ENCODE measurements at regions not wholly inside any gene's neighbourhood (a gene's known extent, or its start where the extent isn't known, plus 50 kb on each side); places are given as distances from the start of the nearest gene placed in this dataset.

DNA sequence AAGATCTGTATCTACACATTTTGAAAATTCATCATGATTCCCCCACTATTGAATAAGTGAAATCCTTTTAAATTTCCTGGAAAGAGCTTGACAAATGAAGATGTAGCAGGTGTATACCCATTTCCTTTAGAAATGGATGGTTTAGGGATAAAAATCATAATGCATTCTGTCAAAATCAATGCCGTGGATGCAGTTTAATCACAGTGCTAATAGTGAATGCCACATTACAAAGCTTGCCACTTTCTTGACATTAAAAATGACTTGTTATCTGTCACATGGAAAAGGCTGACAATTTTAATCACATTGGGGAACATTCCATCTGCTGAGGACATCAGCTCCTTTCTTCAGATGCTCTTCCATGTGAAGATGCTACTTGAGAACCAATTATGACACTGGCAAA, 229.6 kb downstream of the GPAM start:
- no peak for DNase-seq

DNA sequence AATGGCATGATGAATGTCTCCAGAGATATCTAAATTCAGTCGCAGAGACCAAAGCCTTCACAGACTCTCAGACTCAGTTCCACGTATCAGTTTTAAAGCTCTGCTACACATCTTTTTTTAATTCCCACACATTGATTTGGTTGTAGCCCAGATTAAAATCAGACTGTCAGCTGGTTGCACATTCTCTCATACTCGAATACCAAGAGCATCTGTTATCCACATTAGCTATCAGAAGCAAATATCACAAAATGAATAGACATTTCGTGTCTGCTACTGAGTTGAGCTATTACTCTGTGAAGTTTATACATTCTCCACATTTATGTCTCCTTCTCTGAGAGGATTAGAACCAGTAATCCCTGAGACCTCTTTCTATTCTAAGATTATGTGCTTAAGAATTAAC, 229.2 kb downstream of the GPAM start:
- no peak for DNase-seq

DNA sequence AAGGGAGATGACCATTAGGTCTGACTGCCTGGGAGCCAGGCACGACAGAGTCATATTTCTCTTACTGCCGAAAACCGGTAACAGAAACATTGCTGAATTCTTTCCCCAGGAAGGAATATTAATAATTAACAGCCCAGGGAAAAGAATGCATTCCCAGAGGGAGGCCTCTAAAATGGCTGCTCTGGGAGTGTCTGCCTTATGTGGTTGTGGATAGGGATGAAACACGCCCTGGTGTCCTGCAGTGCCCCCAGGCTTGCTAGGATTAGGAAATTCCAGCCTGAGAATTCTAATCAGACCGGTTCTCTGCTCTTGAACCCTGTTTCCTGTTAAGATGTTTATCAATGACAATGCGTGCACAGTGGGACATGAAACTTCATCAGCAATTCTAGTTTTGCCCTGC, 226.7 kb downstream of the GPAM start:
- no peak for DNase-seq

DNA sequence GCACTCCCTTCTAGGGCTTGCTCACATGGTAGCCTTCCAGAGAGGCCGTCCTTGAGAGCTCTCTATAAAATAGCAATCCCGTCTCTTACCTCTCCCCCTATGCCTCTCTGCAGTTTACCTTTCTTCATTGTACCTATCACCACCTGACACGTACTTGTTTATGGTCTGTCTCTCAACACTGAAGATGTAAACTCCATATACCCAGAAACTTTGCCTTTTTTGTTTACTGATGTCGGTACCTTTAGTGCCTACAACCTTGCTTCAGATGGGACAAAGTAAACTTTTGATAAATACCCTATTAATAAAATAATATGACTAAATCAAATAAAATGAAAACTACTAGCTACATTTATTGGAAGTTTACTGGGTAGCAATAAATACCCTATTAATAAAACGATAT, 220.6 kb downstream of the GPAM start:
- DNase-seq, result no peak

DNA sequence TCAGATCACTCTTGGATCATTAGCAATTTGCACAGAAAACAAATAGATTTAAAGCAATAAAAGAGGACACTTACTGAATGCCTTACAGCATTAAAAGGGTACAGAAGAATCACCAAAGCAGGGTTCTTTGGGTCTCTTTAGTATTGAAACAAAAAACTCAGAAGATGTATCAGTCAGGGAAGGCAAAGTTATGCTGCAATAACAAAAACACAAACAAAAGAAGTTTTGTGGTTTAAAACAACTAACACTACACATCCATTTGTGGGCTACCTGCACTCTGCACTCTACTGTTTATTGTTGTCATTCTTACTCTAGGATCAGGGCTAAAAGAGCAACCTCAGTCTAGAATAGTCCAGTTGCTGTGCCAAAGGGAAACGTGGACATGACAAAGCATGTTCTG, 216.4 kb downstream of the GPAM start:
- no peak for DNase-seq

DNA sequence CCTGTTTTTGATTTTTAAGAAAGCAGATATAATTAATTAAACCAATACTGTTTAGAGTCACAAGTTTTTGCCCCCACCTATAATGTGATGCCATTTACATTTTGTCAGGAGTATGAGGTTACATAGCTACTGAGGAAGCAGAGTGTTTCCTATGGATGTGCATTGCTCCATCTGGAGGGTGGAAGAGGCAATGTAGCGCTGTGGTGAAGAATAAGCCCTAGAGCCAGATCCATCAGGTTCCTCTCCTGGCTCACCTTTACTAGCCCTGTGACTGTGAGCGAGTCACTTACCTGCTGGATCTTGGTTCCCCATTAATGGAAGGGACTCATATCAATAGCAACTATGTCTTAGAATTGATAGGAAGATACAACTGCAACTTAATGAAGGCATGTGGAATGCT, 216.0 kb downstream of the GPAM start:
- no peak for DNase-seq

DNA sequence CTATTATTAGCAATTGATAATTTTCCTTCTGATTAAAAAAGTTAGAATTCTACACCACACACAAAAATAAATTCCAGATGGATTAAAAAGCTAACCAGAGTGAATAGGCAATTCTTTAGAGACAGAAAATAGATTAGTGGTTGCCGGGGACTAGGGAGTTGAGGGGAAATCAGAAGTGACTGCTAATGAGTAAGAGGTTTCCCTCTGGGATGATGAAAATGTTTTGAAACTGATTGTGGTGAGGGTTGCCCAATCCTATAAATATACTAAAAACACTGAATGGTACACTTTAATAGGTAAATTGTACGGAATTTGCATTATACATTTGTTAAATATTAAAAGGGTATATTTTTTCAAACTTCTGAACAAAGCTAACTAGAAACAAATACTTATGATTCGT, 214.9 kb downstream of the GPAM start:
- DNase-seq, result no peak

DNA sequence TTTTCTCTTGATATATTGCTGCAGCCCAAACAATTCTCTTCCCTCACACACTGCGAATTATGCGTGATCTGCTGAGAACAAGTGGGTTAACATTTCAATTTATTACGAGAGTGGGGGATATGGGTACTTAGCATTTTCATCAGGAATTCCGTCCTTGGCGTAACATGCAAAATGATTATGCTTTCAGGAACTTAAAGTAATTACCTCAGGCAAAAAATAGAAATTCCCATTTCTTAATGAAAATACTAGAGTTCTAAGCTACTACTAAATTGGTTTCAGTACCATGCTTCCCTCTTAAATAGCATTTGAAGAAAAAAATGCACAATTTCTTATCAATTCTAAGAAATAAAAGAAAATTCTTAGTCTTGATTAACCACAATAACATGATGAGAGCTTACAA, 213.5 kb downstream of the GPAM start:
- no peak for DNase-seq

DNA sequence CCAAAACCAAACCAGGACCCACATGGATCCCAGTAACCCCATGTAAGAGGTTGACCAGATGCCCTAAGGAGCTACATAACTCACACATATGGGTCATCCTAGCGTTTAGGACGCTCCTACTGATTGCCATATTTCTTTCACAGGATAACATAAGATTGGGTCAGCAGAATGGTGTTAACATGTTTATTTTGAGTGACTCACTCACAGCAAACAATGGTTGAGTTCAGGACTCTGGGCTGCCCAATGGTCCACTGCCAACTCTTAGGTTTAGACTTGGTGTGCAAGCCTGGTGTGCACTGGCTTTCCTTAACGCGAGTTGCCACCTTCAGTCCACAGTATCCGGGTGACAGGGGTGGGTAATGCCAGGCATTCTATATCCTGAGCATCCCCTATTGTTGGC, 211.5 kb downstream of the GPAM start:
- DNase-seq, result no peak

DNA sequence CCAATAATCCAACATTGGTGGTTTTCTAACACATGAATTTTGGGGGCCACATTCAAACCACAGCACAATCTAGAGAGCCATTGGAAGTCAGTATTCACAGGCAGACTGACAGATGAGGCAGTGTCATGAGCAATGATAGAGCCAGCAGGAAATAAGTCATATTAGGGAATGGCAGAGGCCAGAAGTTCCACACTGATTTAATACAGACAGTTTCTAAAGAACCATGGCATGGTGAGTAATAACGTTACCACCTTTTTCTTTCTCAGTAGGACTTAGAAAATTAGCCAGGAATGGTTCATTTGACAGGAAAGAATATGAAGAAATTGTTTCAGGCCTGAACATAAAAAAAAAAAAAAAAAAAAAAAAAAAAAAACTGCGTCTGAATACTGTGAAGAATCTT, 210.3 kb downstream of the GPAM start:
- no peak for DNase-seq

DNA sequence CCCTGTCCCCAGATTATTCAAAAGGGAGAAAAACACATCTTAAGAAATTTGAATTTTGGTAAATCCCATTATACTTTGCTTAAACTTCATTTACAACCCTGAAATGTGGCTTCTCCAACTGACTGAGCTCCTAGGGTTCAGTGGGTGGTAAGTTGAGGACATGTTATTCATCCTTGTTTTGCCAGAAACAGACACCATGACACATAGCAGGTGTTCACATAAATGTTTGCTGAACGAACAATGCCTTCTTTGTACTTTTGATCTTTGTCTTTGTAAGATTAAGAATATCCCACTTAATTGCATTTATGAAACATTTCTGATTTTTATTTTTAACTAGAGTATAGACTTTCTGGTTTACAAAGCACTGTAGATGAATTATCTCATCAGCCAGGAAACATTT, 209.7 kb downstream of the GPAM start:
- DNase-seq, result no peak

DNA sequence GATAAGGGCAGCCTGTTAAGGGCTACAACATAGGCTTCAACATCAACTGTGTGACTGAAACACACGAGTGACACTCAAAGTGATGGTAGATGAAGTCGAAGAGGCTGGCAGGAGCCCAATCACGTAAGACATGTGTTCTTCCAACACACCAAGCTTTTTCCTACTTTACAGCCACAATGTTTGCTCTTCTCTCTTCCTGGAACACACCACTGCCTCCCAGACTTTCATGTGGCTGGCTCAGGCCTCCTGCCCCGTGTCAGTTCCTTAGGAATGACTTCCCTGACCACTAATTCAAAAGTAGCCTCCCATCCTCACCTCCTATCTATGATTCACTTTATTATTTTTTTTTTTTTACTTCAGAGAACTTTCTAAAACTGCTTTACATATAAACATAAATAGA, 209.2 kb downstream of the GPAM start:
- DNase-seq, result no peak

DNA sequence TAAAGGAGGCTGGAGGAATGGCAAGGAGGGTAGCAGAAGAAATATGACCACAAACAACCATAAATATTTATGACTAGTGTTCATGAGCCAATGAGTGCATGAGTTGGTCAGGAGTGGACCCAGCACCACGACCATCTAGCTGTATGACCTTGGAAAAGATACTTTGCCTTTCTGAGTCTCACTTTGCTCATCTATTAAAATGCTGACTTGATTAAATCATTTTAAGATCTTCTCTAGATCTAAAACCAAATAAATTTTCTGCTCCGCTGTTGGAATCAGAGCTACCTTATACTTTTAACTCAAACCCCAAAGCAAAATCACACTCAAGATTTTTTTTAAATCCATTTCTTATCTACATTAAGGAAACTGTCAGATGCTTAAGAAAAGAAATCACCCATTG, 207.0 kb downstream of the GPAM start:
- DNase-seq, result no peak

DNA sequence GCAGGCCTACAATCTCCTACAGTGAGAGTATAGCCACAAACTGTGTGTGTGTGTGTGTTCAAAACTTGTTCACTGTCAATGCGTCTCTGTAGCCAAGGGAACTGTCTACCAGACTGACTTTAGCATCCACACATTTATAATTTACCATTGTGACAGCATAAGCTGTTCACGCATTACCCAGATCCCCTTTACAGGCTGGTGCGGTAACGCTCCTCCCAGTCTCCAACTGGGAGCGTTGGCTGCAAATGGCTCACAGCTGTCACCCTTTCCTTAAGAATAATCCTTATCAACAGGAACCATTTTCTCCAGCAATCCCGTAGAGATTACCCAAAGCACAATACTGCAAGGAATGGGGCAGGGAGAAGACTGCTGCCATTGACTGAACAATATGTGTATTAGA, 199.5 kb downstream of the GPAM start:
- no peak for DNase-seq

DNA sequence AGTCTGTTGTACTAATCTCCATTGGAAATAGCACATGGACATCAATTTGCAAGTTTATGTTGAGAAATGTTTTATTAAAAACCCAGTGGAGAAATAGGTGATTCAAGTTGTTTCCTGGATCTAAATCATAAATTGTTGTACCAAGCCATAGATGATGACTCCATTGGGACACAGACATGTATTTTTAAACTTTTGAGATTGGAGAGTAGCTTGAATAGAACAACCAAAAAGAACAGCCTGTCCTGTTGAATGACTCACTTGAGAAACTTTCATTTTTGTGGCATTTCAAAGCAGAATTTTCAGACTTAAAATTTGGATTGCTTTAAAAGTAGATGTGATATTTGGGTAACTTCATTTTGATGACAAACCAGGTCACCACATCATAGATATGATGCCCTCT, 197.5 kb downstream of the GPAM start:
- DNase-seq, result no peak

DNA sequence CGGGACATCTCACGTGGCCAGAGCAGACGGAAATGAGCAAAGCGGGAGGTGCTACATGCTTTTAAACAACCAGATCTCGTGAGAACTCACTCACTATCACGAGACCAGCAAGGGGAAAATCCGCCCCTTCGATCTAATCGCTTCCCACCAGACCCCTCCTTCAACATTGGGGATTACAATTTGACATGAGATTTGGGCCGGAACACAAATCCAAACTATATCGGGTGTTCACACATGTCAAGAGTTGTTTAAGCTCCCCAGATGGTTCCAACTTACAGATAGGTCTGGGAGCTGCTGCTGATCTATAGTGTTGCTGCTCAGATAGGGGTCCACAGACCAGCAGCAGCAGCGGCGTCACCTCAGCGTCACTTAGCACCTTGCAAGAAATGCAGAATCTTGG, 194.9 kb downstream of the GPAM start:
- no peak for DNase-seq

DNA sequence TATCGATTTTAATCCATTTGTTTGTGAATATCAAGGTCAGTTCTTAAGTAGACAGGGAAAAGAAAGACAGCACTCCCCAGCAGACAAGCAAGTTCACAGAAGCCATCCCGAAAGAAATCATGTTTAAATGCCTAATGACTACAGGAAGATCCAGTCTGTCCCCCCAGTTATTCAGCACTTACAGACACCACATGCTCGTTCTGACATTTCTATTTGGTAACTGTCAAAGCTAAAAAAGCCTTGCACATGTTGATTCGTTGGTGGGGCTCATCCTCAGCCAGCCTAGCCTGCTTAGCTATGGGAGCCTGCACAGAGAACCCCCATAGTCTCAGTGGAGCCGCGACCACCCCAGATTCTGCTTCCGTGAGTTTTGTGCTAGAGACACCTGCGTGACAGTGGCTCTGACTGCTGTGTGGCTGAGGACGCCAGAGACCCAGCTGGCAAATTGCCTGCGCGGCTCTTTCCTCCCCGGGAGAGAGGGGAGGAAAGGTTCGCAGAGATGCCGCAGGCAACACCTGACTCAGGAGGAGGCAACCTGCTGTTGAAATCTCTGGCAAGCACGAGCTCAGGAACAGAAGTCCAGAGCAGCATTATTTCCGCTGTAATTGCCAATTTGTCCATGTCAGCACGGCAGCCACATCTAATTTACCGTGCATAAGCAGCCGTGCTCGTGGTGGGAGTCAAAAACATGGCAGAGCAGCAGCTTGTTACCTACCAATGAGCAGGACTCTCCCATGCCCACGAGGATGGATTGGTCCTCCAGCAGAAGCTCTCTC, 194.2 kb downstream of the GPAM start:
- DNase-seq, result no peak

DNA sequence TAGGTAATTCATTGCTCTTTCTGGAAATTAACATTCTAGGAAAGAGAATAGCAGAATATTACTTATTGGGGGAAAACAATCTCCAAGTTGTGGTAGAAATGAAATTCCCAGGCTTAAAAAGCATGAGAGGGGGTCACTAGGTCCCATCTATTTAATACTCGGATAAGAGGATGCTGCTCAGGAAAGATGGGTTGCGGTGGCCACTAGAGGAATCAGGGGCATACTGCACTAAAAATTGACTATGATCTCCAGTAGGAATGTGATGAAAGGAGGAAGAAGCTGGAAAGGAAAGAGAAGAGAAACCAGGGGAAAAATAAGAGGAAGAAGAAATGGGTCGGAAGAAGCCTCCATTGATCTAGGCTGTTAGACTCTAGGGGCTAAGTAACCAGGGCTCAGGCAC, 192.8 kb downstream of the GPAM start:
- DNase-seq, result no peak

DNA sequence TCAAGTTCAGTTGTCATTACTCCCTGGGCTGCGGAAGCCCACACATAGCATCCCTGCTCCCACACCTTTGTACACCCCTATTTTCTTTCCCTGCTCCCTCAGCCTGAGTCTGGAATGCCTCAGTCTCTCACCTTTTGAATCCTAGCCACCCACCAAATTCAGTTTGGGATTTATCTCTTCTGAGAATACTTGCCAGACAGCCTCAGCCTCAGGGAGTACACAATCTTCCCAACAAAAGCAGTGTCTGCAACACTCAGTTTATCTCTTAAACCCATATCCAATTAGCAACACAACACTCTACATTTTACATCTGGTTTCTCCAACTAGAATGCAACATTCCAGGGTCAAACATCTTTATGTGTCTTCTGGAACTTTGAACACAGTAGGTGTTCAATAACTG, 190.2 kb downstream of the GPAM start:
- no peak for DNase-seq

DNA sequence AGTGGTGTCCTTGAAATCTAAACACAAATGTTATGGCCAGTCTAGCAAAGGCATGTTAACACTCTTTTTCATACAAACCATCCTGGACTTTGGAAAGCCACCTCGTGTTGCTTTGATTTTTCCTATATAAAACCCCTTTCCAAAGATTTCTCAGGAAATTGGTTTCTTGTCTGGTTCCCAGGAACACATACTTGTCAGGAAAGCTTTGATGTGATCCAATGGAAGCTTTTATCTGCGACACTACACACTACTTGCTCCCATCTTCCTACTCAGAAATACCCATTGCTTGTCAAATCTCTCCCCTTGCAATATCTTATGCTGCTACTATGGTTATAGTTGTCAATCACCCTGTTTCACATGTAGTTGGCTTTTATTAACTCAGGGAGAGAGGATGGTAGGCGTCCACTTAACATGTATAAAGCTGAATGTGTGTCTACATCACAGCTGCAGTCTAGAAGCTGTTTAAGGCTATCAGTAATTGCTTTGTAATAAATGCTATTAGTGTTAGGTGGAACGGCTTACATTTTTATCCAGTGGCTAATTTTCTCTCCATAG, 189.6 kb downstream of the GPAM start:
- no peak for DNase-seq

DNA sequence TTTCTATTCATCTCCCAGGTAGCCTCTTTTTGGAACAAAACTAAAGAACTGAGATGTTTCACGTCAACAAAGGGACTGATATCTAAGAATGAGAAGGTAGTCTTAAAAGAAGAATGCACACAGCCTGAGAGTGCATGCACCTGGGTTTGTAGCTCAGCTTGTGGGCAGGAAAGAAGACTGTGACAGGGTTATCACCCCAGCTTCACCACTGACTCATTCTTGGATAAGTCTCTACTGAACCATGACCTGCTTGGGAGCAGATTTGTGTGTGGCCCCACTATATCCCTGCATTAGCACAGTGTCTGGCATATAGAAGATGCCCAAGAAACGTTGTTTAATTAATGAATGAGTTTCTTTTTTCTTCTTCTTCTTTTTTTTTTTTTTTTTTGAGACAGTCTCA, 187.5 kb downstream of the GPAM start:
- DNase-seq, result no peak

DNA sequence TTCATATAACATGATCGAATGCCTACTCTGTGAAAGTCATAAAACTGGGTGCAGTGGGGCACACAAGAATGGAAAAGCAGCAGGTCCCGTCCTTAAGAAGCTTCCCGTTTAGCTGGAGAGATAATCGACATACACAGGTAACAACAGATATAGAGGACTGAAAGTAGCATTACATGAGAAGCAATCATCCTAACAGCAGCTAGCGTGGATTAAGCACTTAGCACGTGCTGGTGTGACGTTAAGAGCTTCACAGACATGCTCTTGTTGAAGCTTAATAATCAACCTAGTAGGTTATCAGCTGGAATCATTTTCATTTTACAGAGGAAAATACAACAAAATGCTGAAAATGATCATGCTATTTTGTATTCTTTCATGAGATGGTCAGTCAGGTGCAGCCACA, 184.8 kb downstream of the GPAM start:
- DNase-seq, result no peak

DNA sequence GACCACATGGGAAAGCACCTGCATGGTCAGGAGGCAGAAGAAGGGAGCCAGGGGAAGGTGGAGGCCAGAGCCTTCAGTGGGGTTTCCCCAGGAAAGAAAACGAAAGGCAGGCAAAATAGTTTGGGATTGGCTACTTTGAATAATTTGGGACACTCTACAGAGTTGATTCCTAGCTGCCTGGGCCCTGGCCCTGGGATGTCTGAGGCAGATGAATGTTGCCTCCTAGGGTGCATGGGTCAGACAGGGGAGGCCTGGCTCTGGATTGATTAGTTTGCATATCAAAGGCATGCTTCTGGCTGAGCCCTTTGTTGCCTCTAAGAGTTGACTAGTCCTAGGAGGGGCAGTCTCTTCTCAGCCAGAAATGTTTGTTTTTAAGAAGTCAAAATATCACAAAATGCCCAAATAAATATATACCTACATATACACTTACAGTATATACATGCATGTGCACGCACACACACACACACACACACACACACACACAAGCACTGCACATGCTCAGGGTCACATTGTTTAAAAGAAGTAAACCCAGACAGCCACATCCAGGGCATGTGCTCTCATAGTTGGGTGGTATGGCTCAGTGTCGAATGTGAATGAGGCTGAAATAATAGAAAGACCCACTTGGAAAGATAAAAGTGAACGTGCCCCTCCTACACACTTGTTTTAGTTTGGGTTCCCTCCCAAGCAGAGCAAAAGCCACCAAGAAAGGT, 184.2 kb downstream of the GPAM start:
- no peak for DNase-seq

DNA sequence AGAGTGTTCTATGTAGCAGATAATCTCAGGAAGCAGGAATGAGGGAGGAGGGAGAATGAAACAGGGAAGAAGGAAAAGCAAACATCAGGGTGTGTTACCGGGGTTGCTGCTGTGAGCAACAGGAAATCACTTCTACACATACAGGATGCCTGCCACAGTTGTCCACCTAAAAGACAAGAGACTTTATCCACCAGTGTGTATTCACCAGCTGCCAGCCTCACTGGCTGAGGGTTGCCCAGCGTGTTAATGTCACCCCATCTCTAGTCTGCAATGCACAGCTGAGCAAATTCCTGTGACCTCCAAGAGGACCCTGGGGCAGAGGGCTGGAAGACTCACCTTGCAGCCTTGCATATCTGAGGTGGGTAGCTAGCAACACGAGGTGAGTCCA, 183.7 kb downstream of the GPAM start:
- DNase-seq, result no peak

DNA sequence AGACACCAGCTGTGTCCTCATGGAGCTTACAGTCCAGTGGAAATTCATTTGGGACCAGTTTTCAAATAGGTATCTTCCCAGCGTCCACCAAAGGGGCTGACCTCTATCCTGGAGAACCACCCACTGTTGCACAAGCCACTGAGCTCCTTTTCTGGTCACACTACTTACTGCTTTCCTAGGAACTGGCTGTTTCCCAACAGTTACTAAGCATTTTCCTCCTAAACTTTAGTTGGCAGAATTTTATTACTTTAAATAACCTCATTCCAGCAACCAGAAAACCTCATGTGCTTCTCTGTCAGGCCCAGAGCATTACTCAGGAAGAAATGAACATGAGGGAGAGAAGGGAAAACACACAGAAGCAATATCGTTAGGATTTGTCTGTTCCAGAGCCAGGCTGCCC, 183.1 kb downstream of the GPAM start:
- no peak for DNase-seq

Measured in AML-193 (cell line).